Testis (tissue), 2 donors: ENCODE measurements at regions not wholly inside any gene's neighbourhood (a gene's known extent, or its start where the extent isn't known, plus 50 kb on each side); places are given as distances from the start of the nearest gene placed in this dataset.

Experiments used
- DNase-seq: peaks from one replicate; pipeline ENCODE4 v3.0.0-alpha.2; 2019
- H3K27ac ChIP-seq, 2 donors: fragments of 200-600 bp; sonication (generic); one replicate each; pipeline ENCODE4 v1.5.1; 2019
- H3K27me3 ChIP-seq: fragments of 200-600 bp; sonication (generic); one replicate; pipeline ENCODE4 v1.5.1; 2019
- H3K36me3 ChIP-seq: fragments of 200-600 bp; sonication (generic); one replicate; pipeline ENCODE4 v1.5.1; 2017; ENCODE audit warnings: low read depth; ENCODE audit errors: missing control alignments
- H3K4me1 ChIP-seq: fragments of 200-600 bp; sonication (generic); one replicate; pipeline ENCODE4 v1.5.1; 2019
- H3K4me3 ChIP-seq, 2 donors: fragments of 200-600 bp; sonication (generic); one replicate each; pipeline ENCODE4 v1.5.1; 2017 to 2019
- H3K9me3 ChIP-seq: fragments of 200-600 bp; sonication (generic); one replicate; pipeline ENCODE4 v1.5.1; 2017
- CTCF ChIP-seq, 3 experiments: fragments of 450-650 bp in 2 of 3; fragments of 200-600 bp in 1 of 3; sonication (generic) in 1 of 3; IDR thresholded peaks; one replicate each; pipeline ENCODE4 v1.5.1; 2016 to 2019; ENCODE audit warnings: antibody characterized with exemption in 3 of 3, mild to moderate bottlenecking in 2 of 3, moderate library complexity in 1 of 3
- POLR2A ChIP-seq: fragments of 450-650 bp; IDR thresholded peaks from one replicate; pipeline ENCODE4 v1.6.1; 2017; ENCODE audit warnings: antibody characterized with exemption, mild to moderate bottlenecking, moderate library complexity
- WGBS, 2 donors: methylation state at CpG; one replicate each; pipeline ENCODE4 v1.1.5; 2018; 5-methylcytosine and 5-hydroxymethylcytosine counted together
- intact Hi-C: fragments of 100-400 bp; cut with DNase I; formaldehyde crosslinking; loops from one replicate; pipeline ENCODE4 v1.15.1; 2023; ENCODE audit warnings: low total_unique reads

GRCh38 chr6:137973201-137973600 is 106.1 kb downstream of the TNFAIP3 start:
- no peak for TF ChIP-seq CTCF (IDR thresholded peaks at IDR 0.05)
- no peak for TF ChIP-seq POLR2A
- H3K4me3 ChIP-seq = no peak overlapping the region
- H3K4me1 ChIP-seq = no peaks in the 10 kb centered on the region
- no peaks in the 10 kb centered on the region for H3K27me3 ChIP-seq
- no peak overlapping the region for H3K27ac ChIP-seq
- no peaks in the 10 kb centered on the region for H3K36me3 ChIP-seq
- DNase-seq = no peak
- 58 to 68% methylated on average over 4 of the region's 4 CpGs for WGBS, 2 donors
- intact Hi-C loops = no loop called here
- no peaks in the 10 kb centered on the region for H3K9me3 ChIP-seq

GRCh38 chr6:137975188-137975940 is 108.3 kb downstream of the TNFAIP3 start:
- no peaks in the 10 kb centered on the region for H3K9me3 ChIP-seq
- H3K36me3 ChIP-seq = no peaks in the 10 kb centered on the region
- intact Hi-C loops = no loop called here
- H3K4me3 ChIP-seq = no peak overlapping the region
- WGBS, 2 donors = 55 to 64% methylated on average over 6 of the region's 6 CpGs
- no peak for DNase-seq
- H3K27me3 ChIP-seq = no peaks in the 10 kb centered on the region
- TF ChIP-seq POLR2A (no peak), CTCF (IDR thresholded peaks at IDR 0.05) (peak in 2 of 3 experiments; percentile 14 to 18)
- H3K4me1 ChIP-seq = no peaks in the 10 kb centered on the region
- H3K27ac ChIP-seq = no peak overlapping the region

GRCh38 chr6:137976430-137976829 is 109.4 kb downstream of the TNFAIP3 start:
- no peaks in the 10 kb centered on the region for H3K4me1 ChIP-seq
- intact Hi-C loops = no loop called here
- no peak overlapping the region for H3K4me3 ChIP-seq
- no peak for DNase-seq
- TF ChIP-seq CTCF (IDR thresholded peaks at IDR 0.05) (no peak), POLR2A (no peak)
- H3K9me3 ChIP-seq = no peaks in the 10 kb centered on the region
- no peaks in the 10 kb centered on the region for H3K27me3 ChIP-seq
- no peaks in the 10 kb centered on the region for H3K36me3 ChIP-seq
- no peak overlapping the region for H3K27ac ChIP-seq

GRCh38 chr6:137977206-137977605 is 110.1 kb downstream of the TNFAIP3 start:
- DNase-seq = no peak
- H3K27me3 ChIP-seq = no peaks in the 10 kb centered on the region
- 78 to 90% methylated on average over 6 of the region's 6 CpGs for WGBS, 2 donors
- no peaks in the 10 kb centered on the region for H3K36me3 ChIP-seq
- H3K9me3 ChIP-seq = no peaks in the 10 kb centered on the region
- no peak for TF ChIP-seq CTCF (IDR thresholded peaks at IDR 0.05)
- TF ChIP-seq POLR2A = no peak
- intact Hi-C loops = no loop called here
- no peaks in the 10 kb centered on the region for H3K4me1 ChIP-seq
- no peak overlapping the region for H3K27ac ChIP-seq
- no peak overlapping the region for H3K4me3 ChIP-seq

GRCh38 chr6:137977814-137978213 is 110.8 kb downstream of the TNFAIP3 start:
- Histone ChIP-seq H3K27ac (no peak overlapping the region), H3K4me3 (no peak overlapping the region), H3K27me3 (no peaks in the 10 kb centered on the region), H3K9me3 (no peaks in the 10 kb centered on the region), H3K36me3 (no peaks in the 10 kb centered on the region), H3K4me1 (no peaks in the 10 kb centered on the region)
- no peak for DNase-seq
- WGBS, 2 donors = 42 to 45% methylated on average over 3 of the region's 3 CpGs
- TF ChIP-seq POLR2A (no peak), CTCF (IDR thresholded peaks at IDR 0.05) (no peak)
- intact Hi-C loops = no loop called here
